OCI-LY1 (cell line): ENCODE measurements at regions not wholly inside any gene's neighbourhood (a gene's known extent, or its start where the extent isn't known, plus 50 kb on each side); places are given as distances from the start of the nearest gene placed in this dataset.

Experiments
- H2AFZ ChIP-seq: fragments of 200-600 bp; sonication (generic), shearing (Covaris generic); 2 replicates; pipeline ENCODE4 v1.6.0; 2014; ENCODE audit warnings: antibody characterized with exemption, mild to moderate bottlenecking, low read length
- H3F3A ChIP-seq: fragments of 200-600 bp; sonication (generic), shearing (Covaris generic); 2 replicates; pipeline ENCODE4 v1.6.0; 2014; ENCODE audit warnings: mild to moderate bottlenecking, antibody characterized with exemption, low read length, moderate library complexity; ENCODE audit not compliant: insufficient read depth
- H3K27ac ChIP-seq: fragments of 200-600 bp; sonication (generic); 2 replicates; pipeline ENCODE4 v1.5.1; 2014; ENCODE audit warnings: low read length, mixed run types, mild to moderate bottlenecking, low read depth; ENCODE audit not compliant: poor library complexity, severe bottlenecking
- H3K27me3 ChIP-seq: fragments of 200-600 bp; sonication (generic); 2 replicates; pipeline ENCODE4 v1.6.0; 2014; ENCODE audit warnings: antibody characterized with exemption, mild to moderate bottlenecking, low read length, moderate library complexity; ENCODE audit not compliant: insufficient read depth
- H3K36me3 ChIP-seq: fragments of 200-600 bp; sonication (generic); 2 replicates; pipeline ENCODE4 v1.6.1; 2014; ENCODE audit warnings: mild to moderate bottlenecking, antibody characterized with exemption, low read length, moderate library complexity, mixed read lengths; ENCODE audit not compliant: insufficient read depth
- H3K4me1 ChIP-seq: fragments of 200-600 bp; sonication (generic); 2 replicates; pipeline ENCODE4 v1.5.1; 2014; ENCODE audit warnings: mild to moderate bottlenecking, low read length, moderate library complexity; ENCODE audit not compliant: insufficient read depth, severe bottlenecking
- H3K4me2 ChIP-seq: fragments of 200-600 bp; sonication (generic), shearing (Covaris generic); 2 replicates; pipeline ENCODE4 v1.6.1; 2014; ENCODE audit warnings: low read length
- H3K4me3 ChIP-seq: fragments of 200-600 bp; sonication (generic); 2 replicates; pipeline ENCODE4 v1.5.1; 2014; ENCODE audit warnings: low read length, low read depth, mild to moderate bottlenecking, mixed read lengths; ENCODE audit not compliant: poor library complexity, severe bottlenecking
- H3K79me2 ChIP-seq: fragments of 200-600 bp; shearing (Covaris generic); 2 replicates; pipeline ENCODE4 v1.6.1; 2016; ENCODE audit warnings: mixed run types, low read length, mixed read lengths; ENCODE audit not compliant: insufficient read depth
- H3K9ac ChIP-seq: fragments of 200-600 bp; sonication (generic), shearing (Covaris generic); 2 replicates; pipeline ENCODE4 v1.6.1; 2014; ENCODE audit warnings: mild to moderate bottlenecking, low read length, mixed read lengths
- H3K9me2 ChIP-seq: fragments of 200-600 bp; sonication (generic), shearing (Covaris generic); 2 replicates; pipeline ENCODE4 v1.6.1; 2014; ENCODE audit warnings: low read depth, mild to moderate bottlenecking, low read length, mixed read lengths
- H3K9me3 ChIP-seq: fragments of 200-600 bp; shearing (Covaris generic); 2 replicates; pipeline ENCODE4 v1.6.1; 2014; ENCODE audit warnings: low read length, mixed read lengths
- H4K20me1 ChIP-seq: fragments of 200-600 bp; sonication (generic), shearing (Covaris generic); 2 replicates; pipeline ENCODE4 v1.6.0; 2016; ENCODE audit warnings: mild to moderate bottlenecking, low read length; ENCODE audit not compliant: insufficient read depth
- CTCF ChIP-seq: fragments of 200-600 bp; sonication (generic), shearing (Covaris generic); IDR thresholded peaks from 2 replicates; pipeline ENCODE4 v1.5.1; 2017; ENCODE audit warnings: mild to moderate bottlenecking, antibody characterized with exemption, low read length, moderate library complexity, mixed read lengths
- EZH2 ChIP-seq: fragments of 200-600 bp; sonication (generic), shearing (Covaris generic); IDR thresholded peaks from 2 replicates; pipeline ENCODE4 v1.8.0; 2017; ENCODE audit warnings: borderline replicate concordance, mixed run types, mild to moderate bottlenecking, antibody characterized with exemption, low read length, moderate library complexity, mixed read lengths

DNA sequence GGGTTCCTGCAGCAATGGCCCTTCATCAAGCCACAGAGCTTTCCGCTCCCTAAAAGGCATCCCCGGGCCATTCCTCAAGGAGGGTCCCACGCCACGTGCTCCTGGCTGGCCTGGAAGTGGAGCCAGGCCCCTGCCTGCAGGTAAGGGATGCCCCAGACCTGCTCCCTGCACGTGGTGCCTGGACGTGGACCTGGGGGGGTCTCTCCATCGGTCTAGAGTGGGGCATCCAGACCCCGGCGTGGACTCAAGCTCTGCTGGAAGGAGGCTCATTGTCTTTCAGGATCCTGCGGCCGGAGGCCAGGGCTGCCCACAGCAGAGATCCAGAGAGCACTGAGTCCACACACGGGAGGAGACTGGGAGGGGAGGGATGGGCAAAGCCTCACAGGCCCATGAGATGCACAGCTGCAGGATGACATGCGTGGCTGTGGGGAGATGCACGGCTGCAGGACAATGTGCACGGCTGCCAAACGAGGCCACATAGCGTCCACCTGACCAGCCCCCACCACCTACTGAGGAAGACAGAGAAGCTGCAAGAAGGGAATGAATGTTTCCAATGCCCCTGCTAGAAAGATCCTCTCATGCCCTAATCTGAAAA, 236.7 kb downstream of the BRD1 start:
- Histone ChIP-seq H3K27me3 (no peaks in the 10 kb centered on the region), H2AFZ (no peak overlapping the region), H3K9me3 (0 out of 2 replicates have a peak, but pooled peaks cover 3% of the 10 kb centered on the region), H3F3A (no peaks in the 10 kb centered on the region), H3K9ac (no peak overlapping the region), H3K4me1 (no peaks in the 10 kb centered on the region), H3K4me2 (no peak overlapping the region), H3K27ac (no peak overlapping the region), H3K79me2 (no peaks in the 10 kb centered on the region), H3K4me3 (no peak overlapping the region), H4K20me1 (no peaks in the 10 kb centered on the region), H3K36me3 (peaks cover 11% of the 10 kb centered on the region), H3K9me2 (no peaks in the 10 kb centered on the region)
- TF ChIP-seq CTCF (no peak), EZH2 (no peak)

- Histone ChIP-seq H3K79me2 (no peaks in the 10 kb centered on the region), H3K4me1 (no peaks in the 10 kb centered on the region), H2AFZ (no peak overlapping the region), H4K20me1 (no peaks in the 10 kb centered on the region), H3K27me3 (no peaks in the 10 kb centered on the region), H3K9me2 (no peaks in the 10 kb centered on the region), H3K9ac (no peak overlapping the region), H3F3A (no peaks in the 10 kb centered on the region), H3K9me3 (0 out of 2 replicates have a peak, but pooled peaks cover 3% of the 10 kb centered on the region), H3K27ac (no peak overlapping the region), H3K4me3 (no peak overlapping the region), H3K4me2 (no peak overlapping the region), H3K36me3 (peaks cover 5% of the 10 kb centered on the region)
- TF ChIP-seq CTCF: no peak
These were observed 237.3 kb downstream of the BRD1 start for GRCh38 chr22:49590381-49590780.

DNA sequence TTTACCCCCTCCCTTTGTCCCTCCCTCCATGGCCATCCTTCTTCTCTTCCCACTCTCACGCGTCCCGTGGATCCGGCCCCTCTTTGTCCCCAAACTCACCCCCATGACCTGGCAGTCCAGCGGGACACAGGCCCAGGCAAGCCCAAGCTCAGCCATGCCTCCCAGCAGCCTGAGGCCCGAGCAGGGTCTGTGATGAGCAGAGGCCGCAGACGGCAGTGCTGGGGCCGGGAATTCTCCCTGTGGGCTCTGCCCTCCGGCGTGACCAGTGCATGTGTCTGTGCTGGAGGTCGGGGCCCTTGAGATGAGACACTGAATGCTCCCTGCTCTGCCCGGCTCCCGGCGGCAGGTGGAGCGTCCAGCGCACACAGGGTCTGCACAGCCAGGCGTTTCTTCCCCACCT, 237.9 kb downstream of the BRD1 start:
- H4K20me1 ChIP-seq: no peaks in the 10 kb centered on the region
- no peaks in the 10 kb centered on the region for H3F3A ChIP-seq
- no peaks in the 10 kb centered on the region for H3K79me2 ChIP-seq
- H3K4me1 ChIP-seq: no peaks in the 10 kb centered on the region
- H2AFZ ChIP-seq: no peak overlapping the region
- no peaks in the 10 kb centered on the region for H3K27me3 ChIP-seq
- no peaks in the 10 kb centered on the region; the same call in 1 of the 2 replicates for H3K36me3 ChIP-seq
- H3K4me3 ChIP-seq: no peak overlapping the region
- no peak overlapping the region for H3K27ac ChIP-seq
- no peaks in the 10 kb centered on the region for H3K9me2 ChIP-seq
- H3K9me3 ChIP-seq: no peaks in the 10 kb centered on the region
- TF ChIP-seq CTCF (no peak), EZH2 (no peak)
- H3K9ac ChIP-seq: no peak overlapping the region
- no peak overlapping the region for H3K4me2 ChIP-seq
